ENCODE measurements at regions not wholly inside any gene's neighbourhood (a gene's known extent, or its start where the extent isn't known, plus 50 kb on each side); places are given as distances from the start of the nearest gene placed in this dataset.
"Not testable (repeated sequence)": the region's sequence is repeated elsewhere in the genome, so short reads cannot be mapped to it uniquely, and the experiment has no call there.

- TF ChIP-seq CTCF, POLR2A (IDR thresholded peaks at IDR 0.05): not testable (repeated sequence)
Measured at GRCh38 chr4:86453611-86454072, 93.8 kb upstream of the MAPK10 start.
